ENCODE measurements at regions not wholly inside any gene's neighbourhood (a gene's known extent, or its start where the extent isn't known, plus 50 kb on each side); places are given as distances from the start of the nearest gene placed in this dataset.
A peak's percentile ranks its signal among the peaks of the same experiment; 100 is the strongest.

DNA sequence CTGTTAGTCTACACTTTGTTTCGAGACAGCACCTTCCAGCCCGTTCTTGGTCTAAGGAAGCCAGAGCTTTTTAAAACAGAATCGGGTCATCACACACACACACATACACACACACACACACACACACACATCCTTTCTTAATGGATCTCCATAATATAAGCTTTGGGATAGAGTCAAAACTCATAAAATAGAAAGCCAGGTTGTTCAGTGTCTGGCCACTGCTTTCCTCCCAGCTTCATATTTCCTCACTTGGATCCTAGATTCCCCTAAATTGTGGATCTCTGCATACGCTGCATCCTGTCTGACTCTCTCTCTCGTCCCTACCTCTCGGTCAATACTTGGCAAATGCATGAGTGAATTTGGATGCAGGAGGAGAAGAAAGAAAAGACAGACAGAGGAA lies 120.5 kb upstream of the SLC14A2 start:
- Mint-ChIP-seq H3K27me3 (ENCODE audit: unreplicated experiment) (peaks cover 76% of the 10 kb centered on the region), H3K9me3 (ENCODE audit: unreplicated experiment) (no peaks in the 10 kb centered on the region), H3K36me3 (ENCODE audit: unreplicated experiment) (no peaks in the 10 kb centered on the region), H3K4me1 (ENCODE audit: unreplicated experiment) (no peaks in the 10 kb centered on the region), H3K4me3 (ENCODE audit: unreplicated experiment) (no peak overlapping the region), H3K27ac (ENCODE audit: unreplicated experiment) (no peak overlapping the region)
- TF ChIP-seq, protein P1, sequence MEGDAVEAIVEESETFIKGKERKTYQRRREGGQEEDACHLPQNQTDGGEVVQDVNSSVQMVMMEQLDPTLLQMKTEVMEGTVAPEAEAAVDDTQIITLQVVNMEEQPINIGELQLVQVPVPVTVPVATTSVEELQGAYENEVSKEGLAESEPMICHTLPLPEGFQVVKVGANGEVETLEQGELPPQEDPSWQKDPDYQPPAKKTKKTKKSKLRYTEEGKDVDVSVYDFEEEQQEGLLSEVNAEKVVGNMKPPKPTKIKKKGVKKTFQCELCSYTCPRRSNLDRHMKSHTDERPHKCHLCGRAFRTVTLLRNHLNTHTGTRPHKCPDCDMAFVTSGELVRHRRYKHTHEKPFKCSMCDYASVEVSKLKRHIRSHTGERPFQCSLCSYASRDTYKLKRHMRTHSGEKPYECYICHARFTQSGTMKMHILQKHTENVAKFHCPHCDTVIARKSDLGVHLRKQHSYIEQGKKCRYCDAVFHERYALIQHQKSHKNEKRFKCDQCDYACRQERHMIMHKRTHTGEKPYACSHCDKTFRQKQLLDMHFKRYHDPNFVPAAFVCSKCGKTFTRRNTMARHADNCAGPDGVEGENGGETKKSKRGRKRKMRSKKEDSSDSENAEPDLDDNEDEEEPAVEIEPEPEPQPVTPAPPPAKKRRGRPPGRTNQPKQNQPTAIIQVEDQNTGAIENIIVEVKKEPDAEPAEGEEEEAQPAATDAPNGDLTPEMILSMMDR (IDR thresholded peaks at IDR 0.05) = no peak
- no peak for DNase-seq (ENCODE audit: extremely low spot score, unreplicated experiment)

DNA sequence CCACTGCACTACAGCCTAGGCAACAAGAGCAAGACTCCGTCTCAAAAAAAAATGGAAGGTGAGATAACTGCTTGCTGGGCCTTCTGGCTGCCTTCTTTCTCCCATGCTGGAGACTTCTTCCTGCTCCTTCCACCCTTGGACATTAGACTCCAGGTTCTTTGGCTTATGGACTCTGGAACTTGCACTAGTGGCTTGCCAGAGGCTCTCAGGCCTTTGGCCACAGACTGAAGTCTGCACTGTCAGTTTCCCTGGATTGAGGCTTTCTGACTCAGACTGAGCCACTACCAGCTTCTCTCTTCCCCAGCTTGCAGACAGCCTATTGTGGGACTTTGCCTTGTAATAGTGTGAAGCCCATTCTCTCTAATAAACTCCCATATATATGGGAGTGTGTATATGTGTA lies 118.5 kb upstream of the SLC14A2 start:
- no peaks in the 10 kb centered on the region for H3K9me3 Mint-ChIP-seq (ENCODE audit: unreplicated experiment)
- peaks cover 74% of the 10 kb centered on the region for H3K27me3 Mint-ChIP-seq (ENCODE audit: unreplicated experiment)
- TF ChIP-seq, protein P1 (IDR thresholded peaks at IDR 0.05) = no peak
- H3K4me1 Mint-ChIP-seq (ENCODE audit: unreplicated experiment) = no peaks in the 10 kb centered on the region
- H3K4me3 Mint-ChIP-seq (ENCODE audit: unreplicated experiment) = no peak overlapping the region
- no peak overlapping the region for H3K27ac Mint-ChIP-seq (ENCODE audit: unreplicated experiment)
- H3K36me3 Mint-ChIP-seq (ENCODE audit: unreplicated experiment) = no peaks in the 10 kb centered on the region
- DNase-seq (ENCODE audit: extremely low spot score, unreplicated experiment) = no peak

DNA sequence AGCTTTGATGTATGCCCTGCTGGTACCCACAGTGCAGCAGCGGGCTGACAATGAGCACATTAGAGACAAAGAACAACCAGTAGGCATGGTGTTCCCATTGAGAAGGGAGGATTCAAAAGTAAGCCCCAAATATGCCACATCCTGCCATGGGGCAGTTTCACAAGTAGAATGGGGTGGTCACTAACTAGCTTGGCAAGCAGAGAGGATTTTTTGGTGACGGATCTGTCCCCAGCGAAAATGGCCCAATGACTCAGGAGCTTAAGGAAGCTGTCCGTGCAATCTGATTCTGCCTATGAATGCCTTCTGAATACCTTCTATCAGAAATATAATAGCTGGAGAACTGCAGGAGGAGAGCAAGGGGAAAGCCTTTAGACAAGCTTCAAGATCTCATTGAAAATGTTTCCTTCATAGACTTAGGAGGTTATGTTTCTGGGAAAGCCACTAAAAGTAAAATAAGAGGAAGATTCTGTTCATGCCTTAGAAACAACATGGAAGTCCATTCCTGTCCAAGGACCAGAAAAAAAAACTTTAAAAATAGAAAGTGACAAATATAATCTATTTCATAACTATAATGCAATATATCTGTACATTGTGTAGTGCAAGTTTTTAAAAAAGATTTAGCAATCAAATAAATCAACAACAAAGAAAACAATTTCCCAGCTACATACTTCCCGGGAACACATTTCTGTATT lies 117.5 kb upstream of the SLC14A2 start:
- TF ChIP-seq, protein P1 (IDR thresholded peaks at IDR 0.05) = no peak
- Mint-ChIP-seq H3K27me3 (ENCODE audit: unreplicated experiment) (peaks cover 66% of the 10 kb centered on the region), H3K9me3 (ENCODE audit: unreplicated experiment) (no peaks in the 10 kb centered on the region), H3K4me3 (ENCODE audit: unreplicated experiment) (no peak overlapping the region), H3K27ac (ENCODE audit: unreplicated experiment) (no peak overlapping the region), H3K36me3 (ENCODE audit: unreplicated experiment) (no peaks in the 10 kb centered on the region), H3K4me1 (ENCODE audit: unreplicated experiment) (peaks cover 2% of the 10 kb centered on the region)
- DNase-seq (ENCODE audit: extremely low spot score, unreplicated experiment) = no peak

DNA sequence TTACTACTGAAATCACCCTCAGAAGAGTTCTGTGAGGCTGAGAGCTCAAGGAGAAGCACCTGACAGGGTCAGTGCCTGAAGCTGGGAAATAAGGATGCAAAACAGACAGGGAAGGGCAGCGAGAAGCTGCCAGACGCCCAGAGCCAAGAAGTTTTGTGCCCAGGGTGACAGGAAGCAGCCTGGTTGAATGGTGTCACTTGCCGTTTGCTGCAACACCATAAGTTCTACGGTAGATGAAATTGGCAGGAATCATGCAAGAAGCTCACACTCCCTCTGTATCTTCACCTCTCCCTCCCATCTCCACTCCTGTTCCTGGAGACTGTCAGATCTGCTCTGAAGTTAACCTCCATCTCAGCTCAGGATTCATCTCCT lies 117.0 kb upstream of the SLC14A2 start:
- TF ChIP-seq, protein P1 (IDR thresholded peaks at IDR 0.05) = no peak
- Mint-ChIP-seq H3K36me3 (ENCODE audit: unreplicated experiment) (no peaks in the 10 kb centered on the region), H3K27me3 (ENCODE audit: unreplicated experiment) (peaks cover 61% of the 10 kb centered on the region), H3K4me1 (ENCODE audit: unreplicated experiment) (peaks cover 6% of the 10 kb centered on the region), H3K4me3 (ENCODE audit: unreplicated experiment) (no peak overlapping the region), H3K9me3 (ENCODE audit: unreplicated experiment) (no peaks in the 10 kb centered on the region), H3K27ac (ENCODE audit: unreplicated experiment) (no peak overlapping the region)
- no peak for DNase-seq (ENCODE audit: extremely low spot score, unreplicated experiment)

DNA sequence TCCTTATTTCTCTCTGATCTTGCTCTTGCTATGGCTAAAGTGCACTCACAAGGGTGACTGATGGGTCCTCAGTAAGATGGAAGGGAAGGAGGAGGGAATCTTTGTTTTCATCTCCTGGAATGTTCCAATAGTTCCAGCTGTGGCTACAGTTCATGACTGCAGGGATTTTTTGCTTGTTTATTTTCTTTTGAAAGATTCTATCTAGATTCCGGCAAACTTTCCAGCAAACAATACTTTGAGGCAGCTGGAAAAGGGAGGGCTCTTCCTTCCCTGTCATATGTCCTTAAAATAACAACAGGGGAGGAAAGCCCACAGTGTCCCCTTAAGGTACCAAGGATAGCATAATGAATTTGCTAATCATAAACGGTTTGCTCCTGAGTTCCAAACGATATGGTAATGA lies 111.3 kb upstream of the SLC14A2 start:
- peaks cover 12% of the 10 kb centered on the region for H3K27me3 Mint-ChIP-seq (ENCODE audit: unreplicated experiment)
- DNase-seq (ENCODE audit: extremely low spot score, unreplicated experiment) = no peak
- H3K9me3 Mint-ChIP-seq (ENCODE audit: unreplicated experiment) = peaks cover 4% of the 10 kb centered on the region
- peaks cover 4% of the 10 kb centered on the region for H3K36me3 Mint-ChIP-seq (ENCODE audit: unreplicated experiment)
- peak overlapping the region; percentile 82 for H3K27ac Mint-ChIP-seq (ENCODE audit: unreplicated experiment)
- TF ChIP-seq, protein P1 (IDR thresholded peaks at IDR 0.05) = no peak
- H3K4me3 Mint-ChIP-seq (ENCODE audit: unreplicated experiment) = no peak overlapping the region
- H3K4me1 Mint-ChIP-seq (ENCODE audit: unreplicated experiment) = peaks cover 38% of the 10 kb centered on the region

All from osteocyte (in vitro differentiated cells).